ENCODE measurements at regions not wholly inside any gene's neighbourhood (a gene's known extent, or its start where the extent isn't known, plus 50 kb on each side); places are given as distances from the start of the nearest gene placed in this dataset.
"Not testable (repeated sequence)": the region's sequence is repeated elsewhere in the genome, so short reads cannot be mapped to it uniquely, and the experiment has no call there.

DNA sequence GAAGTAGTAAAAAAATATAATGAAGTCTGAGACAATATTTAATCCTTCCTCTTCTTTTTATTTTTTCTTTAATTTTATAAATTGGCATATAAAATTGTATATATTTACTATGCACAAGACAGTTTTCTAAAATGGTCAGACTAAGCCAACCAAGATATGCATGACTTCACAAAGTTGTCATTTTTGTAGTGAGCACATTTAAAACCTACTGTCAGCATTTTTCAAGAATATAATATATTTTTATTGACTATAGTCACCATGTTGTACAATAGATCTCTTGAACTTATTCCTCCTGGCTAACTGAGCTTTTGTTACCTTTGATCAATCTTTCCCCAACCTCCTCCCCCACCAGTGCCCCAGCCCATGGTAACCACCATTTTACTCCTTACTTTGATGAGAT is 129.2 kb downstream of the ATP6V1G3 start:
- Histone ChIP-seq H3K27me3 (replicated peaks in 1 of 4; ENCODE audit: control extremely low read depth in 1 of 4, control insufficient read depth in 3 of 4, insufficient read depth in 4 of 4, low read length in 3 of 4) (no peaks in the 10 kb centered on the region), H2AFZ (ENCODE audit: insufficient read depth, low read depth, low read length, poor library complexity, severe bottlenecking) (no peak overlapping the region), H3K9ac (ENCODE audit: low read length) (no peak overlapping the region), H3K79me2 (ENCODE audit: control insufficient read depth, insufficient read depth, low read length) (no peaks in the 10 kb centered on the region), H3K27ac (ENCODE audit: low read length in 2 of 2) (no peak overlapping the region), H3K36me3 (replicated peaks in 1 of 2; ENCODE audit: control extremely low read depth in 1 of 2, control insufficient read depth in 1 of 2, extremely low read depth in 1 of 2, insufficient read depth in 2 of 2, low read length in 1 of 2) (no peaks in the 10 kb centered on the region), H3K4me1 (ENCODE audit: control insufficient read depth in 2 of 2, insufficient read depth in 2 of 2, low read length in 2 of 2) (no peaks in the 10 kb centered on the region), H3K9me3 (ENCODE audit: control extremely low read depth in 1 of 3, control insufficient read depth in 2 of 3, insufficient read depth in 1 of 3, low read length in 2 of 3) (no peaks in the 10 kb centered on the region), H3K4me2 (replicated peaks; ENCODE audit: low read depth, low read length, poor library complexity, severe bottlenecking) (no peak overlapping the region), H3K4me3 (ENCODE audit: control extremely low read depth in 1 of 5, extremely low read depth in 1 of 5, insufficient read depth in 1 of 5, low read depth in 2 of 5, low read length in 4 of 5) (no peak overlapping the region), H4K20me1 (ENCODE audit: control insufficient read depth, insufficient read depth, low read length, poor library complexity, severe bottlenecking) (no peaks in the 10 kb centered on the region)
- intact Hi-C loops (cut with micrococcal nuclease), result no loop called here
- no peak overlapping the region for H3K27ac Mint-ChIP-seq
- peaks cover 3% of the 10 kb centered on the region for H3K9me3 Mint-ChIP-seq (ENCODE audit: insufficient read depth)
- no peak overlapping the region for H3K4me3 Mint-ChIP-seq
- CTCF ChIA-PET, result no interaction called here
- no peak for TF ChIP-seq EZH2 (IDR thresholded peaks at IDR 0.05; ENCODE audit: borderline replicate concordance, insufficient read depth, low read depth, low read length, poor library complexity, severe bottlenecking)
- TF ChIP-seq, protein P1, sequence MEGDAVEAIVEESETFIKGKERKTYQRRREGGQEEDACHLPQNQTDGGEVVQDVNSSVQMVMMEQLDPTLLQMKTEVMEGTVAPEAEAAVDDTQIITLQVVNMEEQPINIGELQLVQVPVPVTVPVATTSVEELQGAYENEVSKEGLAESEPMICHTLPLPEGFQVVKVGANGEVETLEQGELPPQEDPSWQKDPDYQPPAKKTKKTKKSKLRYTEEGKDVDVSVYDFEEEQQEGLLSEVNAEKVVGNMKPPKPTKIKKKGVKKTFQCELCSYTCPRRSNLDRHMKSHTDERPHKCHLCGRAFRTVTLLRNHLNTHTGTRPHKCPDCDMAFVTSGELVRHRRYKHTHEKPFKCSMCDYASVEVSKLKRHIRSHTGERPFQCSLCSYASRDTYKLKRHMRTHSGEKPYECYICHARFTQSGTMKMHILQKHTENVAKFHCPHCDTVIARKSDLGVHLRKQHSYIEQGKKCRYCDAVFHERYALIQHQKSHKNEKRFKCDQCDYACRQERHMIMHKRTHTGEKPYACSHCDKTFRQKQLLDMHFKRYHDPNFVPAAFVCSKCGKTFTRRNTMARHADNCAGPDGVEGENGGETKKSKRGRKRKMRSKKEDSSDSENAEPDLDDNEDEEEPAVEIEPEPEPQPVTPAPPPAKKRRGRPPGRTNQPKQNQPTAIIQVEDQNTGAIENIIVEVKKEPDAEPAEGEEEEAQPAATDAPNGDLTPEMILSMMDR (IDR thresholded peaks at IDR 0.05), result no peak
- DNase-seq, result no peak
- H3K27me3 Mint-ChIP-seq, result peaks cover 6% of the 10 kb centered on the region
- ATAC-seq (ENCODE audit: low read depth), result no peak
- POLR2A ChIA-PET, result no interaction called here
- no peaks in the 10 kb centered on the region for H3K4me1 Mint-ChIP-seq

DNA sequence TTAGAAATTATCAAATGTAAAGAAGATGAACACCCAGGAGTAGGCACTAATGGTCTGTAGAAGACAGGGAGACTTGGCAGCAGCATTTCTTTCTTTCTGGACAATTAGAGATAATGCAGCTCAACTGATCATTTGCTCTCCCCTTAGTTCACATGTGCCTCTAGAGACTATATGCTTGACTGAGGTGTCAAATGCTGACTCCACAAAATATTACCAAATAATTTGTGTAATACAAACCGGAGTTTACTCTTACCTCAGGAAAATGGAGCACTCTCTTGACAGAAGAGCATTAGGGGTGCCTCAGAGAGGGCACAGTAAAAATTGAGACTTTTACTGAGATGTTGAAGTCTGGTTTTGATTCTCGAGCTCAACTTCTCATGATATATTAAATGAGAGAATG is 131.8 kb downstream of the ATP6V1G3 start:
- ATAC-seq (ENCODE audit: low read depth), result no peak
- Histone ChIP-seq H3K27ac (ENCODE audit: low read length in 2 of 2) (no peak overlapping the region), H3K4me3 (ENCODE audit: control extremely low read depth in 1 of 5, extremely low read depth in 1 of 5, insufficient read depth in 1 of 5, low read depth in 2 of 5, low read length in 4 of 5) (no peak overlapping the region)

DNA sequence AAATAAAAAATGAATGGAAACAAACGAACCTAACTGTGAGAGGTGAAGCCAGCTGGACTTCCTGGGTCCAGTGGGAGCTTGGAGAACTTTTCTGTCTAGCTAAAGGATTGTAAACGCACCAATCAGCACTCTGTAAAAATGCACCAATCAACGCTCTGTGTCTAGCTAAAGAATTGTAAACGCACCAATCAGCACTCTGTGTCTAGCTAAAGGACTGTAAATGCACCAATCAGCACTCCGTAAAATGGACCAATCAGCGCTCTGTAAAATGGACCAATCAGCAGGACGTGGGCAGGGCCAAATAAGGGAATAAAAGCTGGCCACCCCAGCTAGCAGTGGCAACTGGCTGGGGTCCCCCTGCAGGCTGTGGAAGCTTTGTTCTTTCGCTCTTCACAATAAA is 135.8 kb downstream of the ATP6V1G3 start:
- H3K4me2 ChIP-seq (replicated peaks; ENCODE audit: low read depth, low read length, poor library complexity, severe bottlenecking); H2AFZ ChIP-seq (ENCODE audit: insufficient read depth, low read depth, low read length, poor library complexity, severe bottlenecking); H3K36me3 ChIP-seq (replicated peaks in 1 of 2; ENCODE audit: control extremely low read depth in 1 of 2, control insufficient read depth in 1 of 2, extremely low read depth in 1 of 2, insufficient read depth in 2 of 2, low read length in 1 of 2); POLR2A ChIA-PET; H3K9ac ChIP-seq (ENCODE audit: low read length); H3K4me3 ChIP-seq (ENCODE audit: control extremely low read depth in 1 of 5, extremely low read depth in 1 of 5, insufficient read depth in 1 of 5, low read depth in 2 of 5, low read length in 4 of 5); H3K4me1 ChIP-seq (ENCODE audit: control insufficient read depth in 2 of 2, insufficient read depth in 2 of 2, low read length in 2 of 2); H3K27me3 ChIP-seq (replicated peaks in 1 of 4; ENCODE audit: control extremely low read depth in 1 of 4, control insufficient read depth in 3 of 4, insufficient read depth in 4 of 4, low read length in 3 of 4); H3K4me1 Mint-ChIP-seq; H3K27ac Mint-ChIP-seq; DNase-seq; H3K9me3 ChIP-seq (ENCODE audit: control extremely low read depth in 1 of 3, control insufficient read depth in 2 of 3, insufficient read depth in 1 of 3, low read length in 2 of 3); H3K27ac ChIP-seq (ENCODE audit: low read length in 2 of 2); intact Hi-C loops (cut with micrococcal nuclease); H3K4me3 Mint-ChIP-seq; CTCF ChIA-PET; H3K79me2 ChIP-seq (ENCODE audit: control insufficient read depth, insufficient read depth, low read length); H3K9me3 Mint-ChIP-seq (ENCODE audit: insufficient read depth); ATAC-seq (ENCODE audit: low read depth); H4K20me1 ChIP-seq (ENCODE audit: control insufficient read depth, insufficient read depth, low read length, poor library complexity, severe bottlenecking): not testable (repeated sequence)
- H3K27me3 Mint-ChIP-seq, result peaks cover 18% of the 10 kb centered on the region
- WGBS (ENCODE audit: insufficient coverage), result 93% methylated on average over 7 of the region's 8 CpGs

More for the DNA sequence above, 131.8 kb downstream of the ATP6V1G3 start:
- H3K27me3 Mint-ChIP-seq, result peaks cover 1% of the 10 kb centered on the region
- H3K4me3 Mint-ChIP-seq, result no peak overlapping the region
- H3K36me3 ChIP-seq (replicated peaks in 1 of 2; ENCODE audit: control extremely low read depth in 1 of 2, control insufficient read depth in 1 of 2, extremely low read depth in 1 of 2, insufficient read depth in 2 of 2, low read length in 1 of 2), result no peaks in the 10 kb centered on the region
- H3K27me3 ChIP-seq (replicated peaks in 1 of 4; ENCODE audit: control extremely low read depth in 1 of 4, control insufficient read depth in 3 of 4, insufficient read depth in 4 of 4, low read length in 3 of 4), result no peaks in the 10 kb centered on the region
- no peaks in the 10 kb centered on the region for H3K4me1 ChIP-seq (ENCODE audit: control insufficient read depth in 2 of 2, insufficient read depth in 2 of 2, low read length in 2 of 2)
- no peak overlapping the region for H3K9ac ChIP-seq (ENCODE audit: low read length)
- ChIA-PET CTCF (no interaction called here), POLR2A (no interaction called here)
- TF ChIP-seq, protein P1 (IDR thresholded peaks at IDR 0.05), result no peak
- TF ChIP-seq EZH2 (IDR thresholded peaks at IDR 0.05; ENCODE audit: borderline replicate concordance, insufficient read depth, low read depth, low read length, poor library complexity, severe bottlenecking), result no peak
- H3K4me2 ChIP-seq (replicated peaks; ENCODE audit: low read depth, low read length, poor library complexity, severe bottlenecking), result no peak overlapping the region
- H3K27ac Mint-ChIP-seq, result no peak overlapping the region
- intact Hi-C loops (cut with micrococcal nuclease), result no loop called here
- H3K4me1 Mint-ChIP-seq, result no peaks in the 10 kb centered on the region
- H3K9me3 ChIP-seq (ENCODE audit: control extremely low read depth in 1 of 3, control insufficient read depth in 2 of 3, insufficient read depth in 1 of 3, low read length in 2 of 3), result peaks cover 0 to 5% (median 0%) of the 10 kb centered on the region in 3 donors
- WGBS (ENCODE audit: insufficient coverage), result no CpG with 5 or more reads among the region's 2 CpGs
- no peak for DNase-seq
- no peaks in the 10 kb centered on the region for H4K20me1 ChIP-seq (ENCODE audit: control insufficient read depth, insufficient read depth, low read length, poor library complexity, severe bottlenecking)
- H3K79me2 ChIP-seq (ENCODE audit: control insufficient read depth, insufficient read depth, low read length), result no peaks in the 10 kb centered on the region
- H3K9me3 Mint-ChIP-seq (ENCODE audit: insufficient read depth), result peaks cover 3% of the 10 kb centered on the region
- no peak overlapping the region for H2AFZ ChIP-seq (ENCODE audit: insufficient read depth, low read depth, low read length, poor library complexity, severe bottlenecking)
